ENCODE measurements at regions not wholly inside any gene's neighbourhood (a gene's known extent, or its start where the extent isn't known, plus 50 kb on each side); places are given as distances from the start of the nearest gene placed in this dataset.
"Not testable (repeated sequence)": the region's sequence is repeated elsewhere in the genome, so short reads cannot be mapped to it uniquely, and the experiment has no call there.

- no peaks in the 10 kb centered on the region for H3K36me3 ChIP-seq (ENCODE audit: control insufficient read depth in 2 of 2, insufficient read depth in 2 of 2, low read length in 1 of 2)
- no peak overlapping the region for H3K4me3 ChIP-seq (ENCODE audit: low read depth in 1 of 2, low read length in 2 of 2)
- H3K9me3 ChIP-seq (ENCODE audit: control insufficient read depth in 2 of 2, insufficient read depth in 1 of 2, low read depth in 1 of 2, low read length in 1 of 2): no peaks in the 10 kb centered on the region
- H3K27me3 ChIP-seq (ENCODE audit: control insufficient read depth in 1 of 2, insufficient read depth in 2 of 2, low read length in 2 of 2): no peaks in the 10 kb centered on the region
- H3K27ac ChIP-seq (ENCODE audit: low read depth in 2 of 2, low read length in 1 of 2): no peak overlapping the region
- H3K4me1 ChIP-seq (ENCODE audit: control insufficient read depth in 2 of 2, insufficient read depth in 2 of 2, low read length in 1 of 2): no peaks in the 10 kb centered on the region
- 47 to 64% methylated on average over 4 of the region's 4 CpGs for WGBS, 2 donors
Observed at GRCh38 chr10:6996431-6996830, 414.4 kb downstream of the SFMBT2 start.

GRCh38 chr10:6995831-6996230, 415.0 kb downstream of the SFMBT2 start:
- H3K27ac ChIP-seq (ENCODE audit: low read depth in 2 of 2, low read length in 1 of 2): no peak overlapping the region
- no peaks in the 10 kb centered on the region for H3K4me1 ChIP-seq (ENCODE audit: control insufficient read depth in 2 of 2, insufficient read depth in 2 of 2, low read length in 1 of 2)
- H3K4me3 ChIP-seq (ENCODE audit: low read depth in 1 of 2, low read length in 2 of 2): no peak overlapping the region
- no peaks in the 10 kb centered on the region for H3K36me3 ChIP-seq (ENCODE audit: control insufficient read depth in 2 of 2, insufficient read depth in 2 of 2, low read length in 1 of 2)
- no peaks in the 10 kb centered on the region for H3K27me3 ChIP-seq (ENCODE audit: control insufficient read depth in 1 of 2, insufficient read depth in 2 of 2, low read length in 2 of 2)
- no peaks in the 10 kb centered on the region for H3K9me3 ChIP-seq (ENCODE audit: control insufficient read depth in 2 of 2, insufficient read depth in 1 of 2, low read depth in 1 of 2, low read length in 1 of 2)
- 63 to 64% methylated on average over 4 of the region's 4 CpGs for WGBS, 2 donors

GRCh38 chr10:6995341-6995740, 415.3 kb upstream of the PRKCQ start:
- no peaks in the 10 kb centered on the region for H3K27me3 ChIP-seq (ENCODE audit: control insufficient read depth in 1 of 2, insufficient read depth in 2 of 2, low read length in 2 of 2)

GRCh38 chr10:6990891-6991290, 410.8 kb upstream of the PRKCQ start:
- H3K4me3 ChIP-seq (ENCODE audit: low read depth in 1 of 2, low read length in 2 of 2): no peak overlapping the region

More at GRCh38 chr10:6995341-6995740, 415.3 kb upstream of the PRKCQ start:
- Histone ChIP-seq H3K27ac (ENCODE audit: low read depth in 2 of 2, low read length in 1 of 2) (no peak overlapping the region), H3K4me1 (ENCODE audit: control insufficient read depth in 2 of 2, insufficient read depth in 2 of 2, low read length in 1 of 2) (no peaks in the 10 kb centered on the region), H3K9me3 (ENCODE audit: control insufficient read depth in 2 of 2, insufficient read depth in 1 of 2, low read depth in 1 of 2, low read length in 1 of 2) (no peaks in the 10 kb centered on the region), H3K4me3 (ENCODE audit: low read depth in 1 of 2, low read length in 2 of 2) (no peak overlapping the region), H3K36me3 (ENCODE audit: control insufficient read depth in 2 of 2, insufficient read depth in 2 of 2, low read length in 1 of 2) (no peaks in the 10 kb centered on the region)
- 65 to 74% methylated on average over 3 of the region's 3 CpGs for WGBS, 2 donors

DNA sequence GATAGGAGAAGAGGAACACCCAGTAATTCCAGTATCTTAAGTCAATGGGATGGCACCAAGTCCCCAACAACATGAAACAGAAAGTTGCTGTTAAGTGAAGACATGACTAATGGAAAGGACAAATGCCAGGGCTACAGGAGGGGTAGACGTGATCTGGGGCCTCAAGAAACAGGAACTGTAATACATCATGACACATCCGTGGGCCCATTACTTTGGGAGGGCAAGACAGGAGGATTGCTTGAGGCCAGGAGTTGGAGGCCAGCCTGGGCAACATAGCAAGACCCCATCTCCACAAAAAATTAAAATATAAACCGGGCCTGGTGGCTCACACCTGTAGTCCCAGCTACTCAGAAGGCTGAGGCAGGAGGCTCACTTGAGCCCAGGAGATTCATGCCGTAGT, 408.6 kb upstream of the PRKCQ start:
- no peak overlapping the region for H3K27ac ChIP-seq (ENCODE audit: low read depth in 2 of 2, low read length in 1 of 2)
- no peaks in the 10 kb centered on the region for H3K9me3 ChIP-seq (ENCODE audit: control insufficient read depth in 2 of 2, insufficient read depth in 1 of 2, low read depth in 1 of 2, low read length in 1 of 2)
- no peaks in the 10 kb centered on the region for H3K27me3 ChIP-seq (ENCODE audit: control insufficient read depth in 1 of 2, insufficient read depth in 2 of 2, low read length in 2 of 2)
- 78 to 80% methylated on average over 4 of the region's 4 CpGs for WGBS, 2 donors
- no peaks in the 10 kb centered on the region for H3K4me1 ChIP-seq (ENCODE audit: control insufficient read depth in 2 of 2, insufficient read depth in 2 of 2, low read length in 1 of 2)
- H3K36me3 ChIP-seq (ENCODE audit: control insufficient read depth in 2 of 2, insufficient read depth in 2 of 2, low read length in 1 of 2): no peaks in the 10 kb centered on the region
- H3K4me3 ChIP-seq (ENCODE audit: low read depth in 1 of 2, low read length in 2 of 2): no peak overlapping the region

More at GRCh38 chr10:6990891-6991290, 410.8 kb upstream of the PRKCQ start:
- Histone ChIP-seq H3K4me1 (ENCODE audit: control insufficient read depth in 2 of 2, insufficient read depth in 2 of 2, low read length in 1 of 2) (no peaks in the 10 kb centered on the region), H3K27me3 (ENCODE audit: control insufficient read depth in 1 of 2, insufficient read depth in 2 of 2, low read length in 2 of 2) (no peaks in the 10 kb centered on the region), H3K36me3 (ENCODE audit: control insufficient read depth in 2 of 2, insufficient read depth in 2 of 2, low read length in 1 of 2) (no peaks in the 10 kb centered on the region), H3K9me3 (ENCODE audit: control insufficient read depth in 2 of 2, insufficient read depth in 1 of 2, low read depth in 1 of 2, low read length in 1 of 2) (no peaks in the 10 kb centered on the region), H3K27ac (ENCODE audit: low read depth in 2 of 2, low read length in 1 of 2) (no peak overlapping the region)

GRCh38 chr10:6987536-6987945, 407.5 kb upstream of the PRKCQ start:
- WGBS, 2 donors: 76 to 89% methylated on average over 8 of the region's 8 CpGs
- no peak overlapping the region for H3K4me3 ChIP-seq (ENCODE audit: low read depth in 1 of 2, low read length in 2 of 2)
- H3K9me3 ChIP-seq (ENCODE audit: control insufficient read depth in 2 of 2, insufficient read depth in 1 of 2, low read depth in 1 of 2, low read length in 1 of 2): no peaks in the 10 kb centered on the region
- H3K4me1 ChIP-seq (ENCODE audit: control insufficient read depth in 2 of 2, insufficient read depth in 2 of 2, low read length in 1 of 2): no peaks in the 10 kb centered on the region
- H3K36me3 ChIP-seq (ENCODE audit: control insufficient read depth in 2 of 2, insufficient read depth in 2 of 2, low read length in 1 of 2): no peaks in the 10 kb centered on the region
- H3K27ac ChIP-seq (ENCODE audit: low read depth in 2 of 2, low read length in 1 of 2): no peak overlapping the region
- H3K27me3 ChIP-seq (ENCODE audit: control insufficient read depth in 1 of 2, insufficient read depth in 2 of 2, low read length in 2 of 2): no peaks in the 10 kb centered on the region

- no peaks in the 10 kb centered on the region for H3K36me3 ChIP-seq (ENCODE audit: control insufficient read depth in 2 of 2, insufficient read depth in 2 of 2, low read length in 1 of 2)
- H3K4me1 ChIP-seq (ENCODE audit: control insufficient read depth in 2 of 2, insufficient read depth in 2 of 2, low read length in 1 of 2): no peaks in the 10 kb centered on the region
- no peaks in the 10 kb centered on the region for H3K9me3 ChIP-seq (ENCODE audit: control insufficient read depth in 2 of 2, insufficient read depth in 1 of 2, low read depth in 1 of 2, low read length in 1 of 2)
- H3K4me3 ChIP-seq (ENCODE audit: low read depth in 1 of 2, low read length in 2 of 2): no peak overlapping the region
- no peaks in the 10 kb centered on the region for H3K27me3 ChIP-seq (ENCODE audit: control insufficient read depth in 1 of 2, insufficient read depth in 2 of 2, low read length in 2 of 2)
- 90 to 92% methylated on average over 10 of the region's 10 CpGs for WGBS, 2 donors
- H3K27ac ChIP-seq (ENCODE audit: low read depth in 2 of 2, low read length in 1 of 2): no peak overlapping the region
Observed at GRCh38 chr10:6986927-6987326, 406.9 kb upstream of the PRKCQ start.

DNA sequence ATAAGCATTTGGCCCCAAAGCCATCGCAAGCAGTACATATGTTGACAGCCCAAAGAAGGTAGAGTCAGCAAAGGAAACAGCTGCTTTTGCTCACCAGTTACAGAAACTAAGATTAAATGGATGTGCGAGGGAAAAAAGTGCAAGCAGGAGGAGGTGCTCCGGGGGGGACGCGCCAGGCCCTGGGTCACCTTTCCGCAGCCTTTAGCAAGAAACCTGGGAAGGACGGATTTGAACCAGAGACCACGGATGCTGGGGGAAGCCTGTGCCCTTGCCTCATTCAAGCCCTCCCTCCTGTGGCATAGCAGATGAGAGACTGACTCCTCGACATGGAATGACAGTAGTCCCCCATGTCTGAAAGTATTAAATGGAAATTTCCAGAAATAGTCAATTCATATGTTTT, 405.6 kb upstream of the PRKCQ start:
- WGBS, 2 donors: 80 to 81% methylated on average over 9 of the region's 9 CpGs
- Histone ChIP-seq H3K36me3 (ENCODE audit: control insufficient read depth in 2 of 2, insufficient read depth in 2 of 2, low read length in 1 of 2) (no peaks in the 10 kb centered on the region), H3K27ac (ENCODE audit: low read depth in 2 of 2, low read length in 1 of 2) (no peak overlapping the region), H3K27me3 (ENCODE audit: control insufficient read depth in 1 of 2, insufficient read depth in 2 of 2, low read length in 2 of 2) (no peaks in the 10 kb centered on the region), H3K4me1 (ENCODE audit: control insufficient read depth in 2 of 2, insufficient read depth in 2 of 2, low read length in 1 of 2) (no peaks in the 10 kb centered on the region), H3K4me3 (ENCODE audit: low read depth in 1 of 2, low read length in 2 of 2) (no peak overlapping the region), H3K9me3 (ENCODE audit: control insufficient read depth in 2 of 2, insufficient read depth in 1 of 2, low read depth in 1 of 2, low read length in 1 of 2) (no peaks in the 10 kb centered on the region)

GRCh38 chr10:6984971-6985370, 404.9 kb upstream of the PRKCQ start:
- H3K9me3 ChIP-seq (ENCODE audit: control insufficient read depth in 2 of 2, insufficient read depth in 1 of 2, low read depth in 1 of 2, low read length in 1 of 2): no peaks in the 10 kb centered on the region
- H3K36me3 ChIP-seq (ENCODE audit: control insufficient read depth in 2 of 2, insufficient read depth in 2 of 2, low read length in 1 of 2): no peaks in the 10 kb centered on the region
- no peaks in the 10 kb centered on the region for H3K27me3 ChIP-seq (ENCODE audit: control insufficient read depth in 1 of 2, insufficient read depth in 2 of 2, low read length in 2 of 2)
- H3K27ac ChIP-seq (ENCODE audit: low read depth in 2 of 2, low read length in 1 of 2): no peak overlapping the region
- 93 to 97% methylated on average over 2 of the region's 2 CpGs for WGBS, 2 donors
- H3K4me3 ChIP-seq (ENCODE audit: low read depth in 1 of 2, low read length in 2 of 2): no peak overlapping the region
- no peaks in the 10 kb centered on the region for H3K4me1 ChIP-seq (ENCODE audit: control insufficient read depth in 2 of 2, insufficient read depth in 2 of 2, low read length in 1 of 2)

- H3K9me3 ChIP-seq (ENCODE audit: control insufficient read depth in 2 of 2, insufficient read depth in 1 of 2, low read depth in 1 of 2, low read length in 1 of 2); H3K4me3 ChIP-seq (ENCODE audit: low read depth in 1 of 2, low read length in 2 of 2); H3K27me3 ChIP-seq (ENCODE audit: control insufficient read depth in 1 of 2, insufficient read depth in 2 of 2, low read length in 2 of 2); H3K27ac ChIP-seq (ENCODE audit: low read depth in 2 of 2, low read length in 1 of 2); H3K36me3 ChIP-seq (ENCODE audit: control insufficient read depth in 2 of 2, insufficient read depth in 2 of 2, low read length in 1 of 2); H3K4me1 ChIP-seq (ENCODE audit: control insufficient read depth in 2 of 2, insufficient read depth in 2 of 2, low read length in 1 of 2): not testable (repeated sequence)
- 68 to 85% methylated on average over 5 of the region's 5 CpGs for WGBS, 2 donors
Observed at GRCh38 chr10:6984016-6984415, 403.9 kb upstream of the PRKCQ start.

Data from esophagus (tissue), 2 donors.